Liver (tissue), 7 donors: ENCODE measurements at regions not wholly inside any gene's neighbourhood (a gene's known extent, or its start where the extent isn't known, plus 50 kb on each side); places are given as distances from the start of the nearest gene placed in this dataset.

Experiments
- DNase-seq: peaks from one replicate; pipeline ENCODE4 v3.0.0-alpha.2; 2017; ENCODE audit warnings: low spot score
- H3K27ac ChIP-seq, 2 donors: one replicate each; pipeline ENCODE4 v1.7.0; 2013; ENCODE audit warnings: inconsistent platforms in 2 of 2, low read length in 2 of 2, control low read depth in 1 of 2, low read depth in 1 of 2, mild to moderate bottlenecking in 1 of 2
- H3K27me3 ChIP-seq, 4 donors: one replicate each; pipeline versions ENCODE4 v1.6.1 to v1.7.0; 2013; ENCODE audit warnings: low read length in 3 of 4, inconsistent platforms in 1 of 4, mild to moderate bottlenecking in 1 of 4, moderate library complexity in 1 of 4; ENCODE audit not compliant: control insufficient read depth in 4 of 4, insufficient read depth in 4 of 4
- H3K36me3 ChIP-seq, 4 donors: one replicate each; pipeline versions ENCODE4 v1.6.1 to v1.7.0; 2013; ENCODE audit warnings: low read length in 3 of 4, mild to moderate bottlenecking in 3 of 4, low read depth in 1 of 4, moderate library complexity in 1 of 4; ENCODE audit not compliant: control insufficient read depth in 4 of 4, insufficient read depth in 3 of 4
- H3K4me1 ChIP-seq, 4 donors: one replicate each; pipeline versions ENCODE4 v1.6.1 to v1.7.0; 2013; ENCODE audit warnings: low read length in 3 of 4, mild to moderate bottlenecking in 3 of 4, moderate library complexity in 1 of 4; ENCODE audit not compliant: control insufficient read depth in 4 of 4, insufficient read depth in 4 of 4
- H3K4me3 ChIP-seq, 3 donors: one replicate each; pipeline versions ENCODE4 v1.6.1 to v1.7.0; 2013; ENCODE audit warnings: low read length in 3 of 3, control low read depth in 1 of 3, low read depth in 1 of 3, mild to moderate bottlenecking in 1 of 3
- H3K9ac ChIP-seq, 2 donors: one replicate each; pipeline ENCODE4 v1.7.0; 2013; ENCODE audit warnings: low read length in 2 of 2, mild to moderate bottlenecking in 2 of 2, moderate library complexity in 2 of 2, control low read depth in 1 of 2, low read depth in 1 of 2
- H3K9me3 ChIP-seq, 4 donors: one replicate each; pipeline versions ENCODE4 v1.6.1 to v1.7.0; 2013; ENCODE audit warnings: low read length in 3 of 4; ENCODE audit not compliant: control insufficient read depth in 4 of 4
- ATF3 ChIP-seq: IDR thresholded peaks from 2 replicates; pipeline ENCODE4 v1.6.1; 2016; ENCODE audit warnings: antibody characterized with exemption
- CTCF ChIP-seq: fragments of 150-350 bp; IDR thresholded peaks from 2 replicates; pipeline ENCODE4 v1.5.1; 2017; ENCODE audit warnings: improper control_type of control experiment, low read depth, low read length; ENCODE audit not compliant: missing input control
- EGR1 ChIP-seq, 2 donors: IDR thresholded peaks; 2 replicates each; pipeline ENCODE4 v1.6.1; 2016 to 2018; ENCODE audit warnings: antibody characterized with exemption in 2 of 2, low read depth in 2 of 2
- FOXA1 ChIP-seq: IDR thresholded peaks from 2 replicates; pipeline ENCODE4 v1.6.1; 2016; ENCODE audit warnings: antibody characterized with exemption
- FOXA2 ChIP-seq: IDR thresholded peaks from 2 replicates; pipeline ENCODE4 v1.6.1; 2016; ENCODE audit warnings: antibody characterized with exemption
- GABPA ChIP-seq, 2 donors: IDR thresholded peaks in 1 of 2; conservative IDR thresholded peaks in 1 of 2; 2 replicates each; pipeline ENCODE4 v1.6.1; 2016; ENCODE audit warnings: antibody characterized with exemption in 2 of 2, mild to moderate bottlenecking in 1 of 2, moderate library complexity in 1 of 2
- HNF4A ChIP-seq, 2 donors: conservative IDR thresholded peaks; 2 replicates each; pipeline ENCODE4 v1.6.1; 2016; ENCODE audit warnings: antibody characterized with exemption in 2 of 2, mild to moderate bottlenecking in 2 of 2
- HNF4G ChIP-seq: IDR thresholded peaks from 2 replicates; pipeline ENCODE4 v1.6.1; 2016; ENCODE audit warnings: antibody characterized with exemption
- JUND ChIP-seq, 2 donors: IDR thresholded peaks; 2 replicates each; pipeline ENCODE4 v1.6.1; 2016; ENCODE audit warnings: antibody characterized with exemption in 2 of 2
- MAX ChIP-seq: IDR thresholded peaks from 2 replicates; pipeline ENCODE4 v1.6.1; 2016; ENCODE audit warnings: antibody characterized with exemption
- NR2F2 ChIP-seq: IDR thresholded peaks from 2 replicates; pipeline ENCODE4 v1.6.1; 2016; ENCODE audit warnings: antibody characterized with exemption
- RAD21 ChIP-seq, 2 donors: IDR thresholded peaks; 2 replicates each; pipeline ENCODE4 v1.6.1; 2016; ENCODE audit warnings: antibody characterized with exemption in 2 of 2, mild to moderate bottlenecking in 2 of 2
- REST ChIP-seq: IDR thresholded peaks from 2 replicates; pipeline ENCODE4 v1.6.1; 2016; ENCODE audit warnings: antibody characterized with exemption, mild to moderate bottlenecking
- RXRA ChIP-seq, 2 donors: IDR thresholded peaks; 2 replicates each; pipeline ENCODE4 v1.6.1; 2017 to 2018; ENCODE audit warnings: antibody characterized with exemption in 2 of 2, mild to moderate bottlenecking in 1 of 2
- SP1 ChIP-seq: IDR thresholded peaks from 2 replicates; pipeline ENCODE4 v1.6.1; 2018; ENCODE audit warnings: antibody characterized with exemption, mild to moderate bottlenecking
- TAF1 ChIP-seq: conservative IDR thresholded peaks from 2 replicates; pipeline ENCODE4 v1.6.1; 2016; ENCODE audit warnings: antibody characterized with exemption, mild to moderate bottlenecking
- YY1 ChIP-seq: IDR thresholded peaks from 2 replicates; pipeline ENCODE4 v1.6.1; 2016; ENCODE audit warnings: antibody characterized with exemption, mild to moderate bottlenecking
- ZBTB33 ChIP-seq: IDR thresholded peaks from 2 replicates; pipeline ENCODE4 v1.6.1; 2016; ENCODE audit warnings: antibody characterized with exemption
- donor health status: healthy.
- donor health status: healthy.
- donor health status: healthy.
- donor health status: healthy.

GRCh38 chr16:79697562-79698112, 97.1 kb upstream of the MAF start:
- H3K9ac ChIP-seq = no peak overlapping the region
- H3K27ac ChIP-seq = no peak overlapping the region

More at GRCh38 chr16:79697562-79698112, 97.1 kb upstream of the MAF start:
- Histone ChIP-seq H3K27me3 (no peaks in the 10 kb centered on the region), H3K4me1 (peaks cover 0 to 3% (median 0%) of the 10 kb centered on the region in 4 donors), H3K36me3 (no peaks in the 10 kb centered on the region), H3K4me3 (no peak overlapping the region), H3K9me3 (peaks cover 0 to 5% (median 0%) of the 10 kb centered on the region in 4 donors)
- DNase-seq = no peak
- TF ChIP-seq JUND (IDR thresholded peaks at IDR 0.05) (no peak), NR2F2 (no peak), HNF4G (no peak), MAX (no peak), HNF4A (conservative IDR thresholded peaks at IDR 0.05) (no peak), RAD21 (IDR thresholded peaks at IDR 0.05) (no peak), EGR1 (IDR thresholded peaks at IDR 0.05; ENCODE audit: low read depth in 2 of 2) (no peak), ATF3 (no peak), GABPA (IDR thresholded peaks at IDR 0.05 in 1 of 2, conservative IDR thresholded peaks at IDR 0.05 in 1 of 2) (no peak), REST (no peak), CTCF (no peak), TAF1 (no peak), FOXA1 (no peak), YY1 (no peak), FOXA2 (no peak), SP1 (no peak), RXRA (IDR thresholded peaks at IDR 0.05) (no peak), ZBTB33 (no peak)
